ENCODE measurements at regions not wholly inside any gene's neighbourhood (a gene's known extent, or its start where the extent isn't known, plus 50 kb on each side); places are given as distances from the start of the nearest gene placed in this dataset.
"Not testable (repeated sequence)": the region's sequence is repeated elsewhere in the genome, so short reads cannot be mapped to it uniquely, and the experiment has no call there.

DNA sequence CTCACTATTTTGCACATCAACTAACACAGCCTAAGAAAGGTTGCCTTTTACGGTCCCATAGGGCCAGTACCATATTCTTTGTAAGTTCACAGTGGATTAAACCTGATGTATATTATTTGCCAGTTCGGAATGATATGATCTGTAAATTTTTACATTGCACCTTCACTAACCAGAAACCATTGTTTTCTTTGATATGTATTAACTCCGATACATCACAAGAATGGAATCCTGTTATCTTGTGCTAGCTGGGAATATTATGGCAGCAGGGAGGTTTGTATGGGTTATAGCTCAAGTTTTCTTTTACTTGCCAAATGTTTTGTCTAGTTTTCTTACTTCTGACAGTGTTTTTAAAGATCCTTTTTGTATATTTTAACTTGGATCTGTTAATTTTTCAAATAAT is 51.4 kb upstream of the S1PR1 start:
- H3K27ac ChIP-seq (ENCODE audit: low read depth, low read length), result no peak overlapping the region
- H3K9me3 ChIP-seq (ENCODE audit: control insufficient read depth, insufficient read depth, low read length), result no peaks in the 10 kb centered on the region

DNA sequence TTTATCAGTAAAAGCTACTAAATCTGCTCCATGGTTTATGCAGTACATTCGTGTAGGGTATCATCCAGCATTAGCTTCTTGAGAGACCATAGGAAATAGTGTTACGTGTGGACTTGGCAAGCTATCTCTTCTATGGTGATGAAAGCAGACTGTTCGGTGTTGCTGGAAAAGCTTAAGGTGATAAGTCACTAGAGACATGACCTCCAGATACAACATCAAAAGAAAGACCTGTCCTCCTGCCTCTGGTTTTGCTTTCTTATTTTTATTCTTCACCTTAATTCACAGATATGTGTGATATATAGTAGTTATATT is 53.5 kb upstream of the S1PR1 start:
- no peak overlapping the region for H3K4me3 ChIP-seq (ENCODE audit: low read depth, low read length)
- H3K27me3 ChIP-seq (ENCODE audit: control insufficient read depth, insufficient read depth, low read length), result no peaks in the 10 kb centered on the region
- H3K36me3 ChIP-seq (ENCODE audit: control insufficient read depth, insufficient read depth, low read length), result no peaks in the 10 kb centered on the region
- no peaks in the 10 kb centered on the region for H3K9me3 ChIP-seq (ENCODE audit: control insufficient read depth, insufficient read depth, low read length)
- no peak overlapping the region for H3K27ac ChIP-seq (ENCODE audit: low read depth, low read length)
- H3K9ac ChIP-seq (ENCODE audit: low read depth, low read length), result no peak overlapping the region
- no peaks in the 10 kb centered on the region for H3K4me1 ChIP-seq (ENCODE audit: control insufficient read depth, insufficient read depth, low read length)

More for the DNA sequence above, 51.4 kb upstream of the S1PR1 start:
- no peaks in the 10 kb centered on the region for H3K27me3 ChIP-seq (ENCODE audit: control insufficient read depth, insufficient read depth, low read length)
- no peaks in the 10 kb centered on the region for H3K36me3 ChIP-seq (ENCODE audit: control insufficient read depth, insufficient read depth, low read length)
- no peak overlapping the region for H3K9ac ChIP-seq (ENCODE audit: low read depth, low read length)
- no peak overlapping the region for H3K4me3 ChIP-seq (ENCODE audit: low read depth, low read length)
- H3K4me1 ChIP-seq (ENCODE audit: control insufficient read depth, insufficient read depth, low read length), result no peaks in the 10 kb centered on the region

DNA sequence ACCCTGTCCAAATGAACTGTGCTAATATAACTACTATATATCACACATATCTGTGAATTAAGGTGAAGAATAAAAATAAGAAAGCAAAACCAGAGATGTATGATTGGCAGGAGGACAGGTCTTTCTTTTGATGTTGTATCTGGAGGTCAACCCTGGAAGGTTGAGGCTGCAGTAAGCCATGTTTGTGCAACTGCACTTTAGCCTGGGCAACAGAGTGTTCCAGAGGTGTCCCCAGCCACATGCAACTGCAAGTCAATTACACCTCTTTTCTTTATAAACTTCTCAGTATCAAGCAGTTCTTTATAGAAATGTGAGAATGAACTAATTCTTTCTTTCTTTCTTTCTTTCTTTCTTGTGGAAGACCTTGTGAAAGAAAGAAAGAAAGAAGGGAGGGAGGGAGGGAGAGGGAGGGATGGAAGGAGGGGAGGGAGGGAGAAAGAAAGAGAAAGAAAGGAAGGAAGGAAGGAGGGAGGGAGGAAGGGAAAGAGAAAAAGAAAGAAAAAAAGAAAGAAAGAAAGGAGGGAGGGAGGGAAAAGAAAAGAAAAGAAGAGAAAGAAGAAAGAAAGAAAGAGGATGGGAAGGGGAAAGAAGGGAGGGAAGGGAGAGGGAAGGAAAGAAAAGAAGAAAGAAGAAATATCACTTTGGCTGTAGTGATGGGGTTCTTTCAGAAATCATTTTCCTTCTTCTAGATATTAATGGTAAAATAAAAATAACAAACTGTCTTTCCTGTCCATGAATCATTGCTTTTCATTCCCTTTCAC is 54.0 kb upstream of the S1PR1 start:
- Histone ChIP-seq H3K9ac (ENCODE audit: low read depth, low read length) (no peak overlapping the region), H3K36me3 (ENCODE audit: control insufficient read depth, insufficient read depth, low read length) (no peaks in the 10 kb centered on the region), H3K4me3 (ENCODE audit: low read depth, low read length) (no peak overlapping the region), H3K27me3 (ENCODE audit: control insufficient read depth, insufficient read depth, low read length) (no peaks in the 10 kb centered on the region), H3K4me1 (ENCODE audit: control insufficient read depth, insufficient read depth, low read length) (no peaks in the 10 kb centered on the region), H3K9me3 (ENCODE audit: control insufficient read depth, insufficient read depth, low read length) (no peaks in the 10 kb centered on the region), H3K27ac (ENCODE audit: low read depth, low read length) (no peak overlapping the region)

DNA sequence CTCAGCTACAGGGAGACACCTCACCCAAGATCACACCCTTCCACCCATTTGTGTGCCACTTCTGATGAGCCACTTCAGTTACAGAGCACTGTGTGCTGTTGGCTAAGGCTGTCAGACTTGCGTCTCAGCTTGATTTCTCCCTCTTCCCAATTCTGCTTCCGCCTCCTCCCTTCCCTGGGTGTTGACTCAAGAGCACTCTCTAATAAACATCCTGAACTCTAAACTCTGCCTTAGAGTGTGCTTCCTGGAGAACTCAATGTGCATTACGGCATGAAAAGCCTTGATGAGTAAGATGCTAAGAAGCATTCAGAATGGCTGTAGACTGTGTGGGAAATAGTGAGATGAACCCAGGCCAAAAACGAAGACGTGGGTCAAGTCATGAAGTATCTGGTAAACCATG is 54.9 kb upstream of the S1PR1 start:
- no peak overlapping the region for H3K27ac ChIP-seq (ENCODE audit: low read depth, low read length)
- no peaks in the 10 kb centered on the region for H3K27me3 ChIP-seq (ENCODE audit: control insufficient read depth, insufficient read depth, low read length)
- no peak overlapping the region for H3K9ac ChIP-seq (ENCODE audit: low read depth, low read length)
- no peaks in the 10 kb centered on the region for H3K4me1 ChIP-seq (ENCODE audit: control insufficient read depth, insufficient read depth, low read length)
- H3K36me3 ChIP-seq (ENCODE audit: control insufficient read depth, insufficient read depth, low read length), result no peaks in the 10 kb centered on the region
- no peaks in the 10 kb centered on the region for H3K9me3 ChIP-seq (ENCODE audit: control insufficient read depth, insufficient read depth, low read length)
- H3K4me3 ChIP-seq (ENCODE audit: low read depth, low read length), result no peak overlapping the region

DNA sequence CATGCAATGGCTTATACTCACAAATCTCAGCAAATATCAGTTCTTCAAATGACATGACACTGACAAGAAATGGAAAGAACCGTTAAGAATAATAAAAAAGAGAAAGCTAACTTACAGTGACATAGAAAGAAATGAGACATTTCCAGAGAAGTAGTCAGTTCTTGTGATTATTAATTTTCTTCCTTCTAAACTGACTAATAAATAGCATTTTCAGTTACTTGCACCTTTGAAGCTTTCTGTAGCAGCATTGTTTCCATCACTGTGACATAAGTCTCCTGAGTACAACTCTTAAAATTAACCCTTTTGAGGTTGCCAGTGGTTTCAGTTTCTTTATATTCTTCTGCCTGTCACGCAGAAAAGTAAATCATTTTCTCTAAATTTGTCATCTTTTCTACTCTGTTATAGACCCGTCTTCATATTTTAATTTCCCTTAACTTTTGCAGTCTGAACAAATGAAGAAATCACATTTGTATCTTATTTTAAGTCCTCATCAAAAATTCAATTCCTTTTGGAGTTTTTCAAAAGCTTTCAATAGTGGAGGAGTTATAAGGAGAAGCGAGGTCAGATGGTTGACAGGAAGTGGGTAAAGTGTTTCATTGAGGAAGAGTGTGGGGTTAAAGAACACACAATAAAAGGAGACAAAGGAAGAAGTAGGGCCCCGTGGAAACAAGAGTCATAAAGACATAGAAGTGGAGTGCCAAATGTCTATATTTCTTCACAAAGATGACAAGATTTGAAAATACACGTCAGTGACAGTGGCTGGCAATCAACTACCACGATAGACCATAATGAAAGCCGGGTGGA is 57.9 kb upstream of the S1PR1 start:
- Histone ChIP-seq H3K9ac (ENCODE audit: low read depth, low read length) (no peak overlapping the region), H3K27ac (ENCODE audit: low read depth, low read length) (no peak overlapping the region), H3K4me3 (ENCODE audit: low read depth, low read length) (no peak overlapping the region), H3K36me3 (ENCODE audit: control insufficient read depth, insufficient read depth, low read length) (no peaks in the 10 kb centered on the region), H3K4me1 (ENCODE audit: control insufficient read depth, insufficient read depth, low read length) (no peaks in the 10 kb centered on the region), H3K27me3 (ENCODE audit: control insufficient read depth, insufficient read depth, low read length) (no peaks in the 10 kb centered on the region), H3K9me3 (ENCODE audit: control insufficient read depth, insufficient read depth, low read length) (no peaks in the 10 kb centered on the region)

DNA sequence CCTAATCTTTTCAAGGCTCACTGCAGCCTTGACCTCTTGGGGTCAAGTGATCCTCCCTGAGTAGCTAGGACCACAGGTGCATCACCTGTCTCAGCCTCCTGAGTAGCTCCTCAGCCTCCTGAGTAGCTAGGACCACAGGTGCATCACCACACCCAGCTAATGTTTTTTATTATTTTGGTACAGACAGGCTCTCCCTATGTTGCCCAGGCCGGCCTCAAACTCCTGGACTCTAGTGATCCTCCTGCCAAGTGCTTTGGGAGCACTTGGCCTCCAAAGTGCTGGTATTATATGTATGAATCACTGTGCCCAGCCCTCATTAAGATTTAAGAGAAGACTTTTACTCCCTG is 58.5 kb upstream of the S1PR1 start:
- Histone ChIP-seq H3K9me3 (ENCODE audit: control insufficient read depth, insufficient read depth, low read length) (no peaks in the 10 kb centered on the region), H3K4me3 (ENCODE audit: low read depth, low read length) (no peak overlapping the region), H3K27me3 (ENCODE audit: control insufficient read depth, insufficient read depth, low read length) (no peaks in the 10 kb centered on the region), H3K36me3 (ENCODE audit: control insufficient read depth, insufficient read depth, low read length) (no peaks in the 10 kb centered on the region), H3K27ac (ENCODE audit: low read depth, low read length) (no peak overlapping the region), H3K9ac (ENCODE audit: low read depth, low read length) (no peak overlapping the region), H3K4me1 (ENCODE audit: control insufficient read depth, insufficient read depth, low read length) (no peaks in the 10 kb centered on the region)

DNA sequence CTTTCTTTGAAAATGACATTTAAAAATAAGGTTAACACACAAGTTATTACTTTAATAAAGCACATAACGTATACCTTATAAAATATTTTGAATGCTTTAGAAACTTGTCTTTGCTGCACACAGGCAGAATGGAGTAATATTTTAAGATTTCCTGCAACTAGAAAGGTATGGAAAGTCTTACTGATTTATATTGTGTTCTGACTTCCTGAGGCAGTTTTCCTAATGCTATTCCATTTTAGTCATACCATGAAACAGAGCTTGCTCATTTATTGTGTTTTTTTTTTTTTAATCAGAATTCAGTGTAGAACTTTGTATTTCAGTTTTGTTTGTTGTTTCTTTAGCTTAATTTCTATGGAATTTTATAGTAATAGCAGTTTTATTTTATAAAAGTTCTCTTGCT is 60.9 kb upstream of the S1PR1 start:
- no peaks in the 10 kb centered on the region for H3K36me3 ChIP-seq (ENCODE audit: control insufficient read depth, insufficient read depth, low read length)
- no peak overlapping the region for H3K27ac ChIP-seq (ENCODE audit: low read depth, low read length)
- no peaks in the 10 kb centered on the region for H3K9me3 ChIP-seq (ENCODE audit: control insufficient read depth, insufficient read depth, low read length)
- H3K27me3 ChIP-seq (ENCODE audit: control insufficient read depth, insufficient read depth, low read length), result no peaks in the 10 kb centered on the region
- H3K4me1 ChIP-seq (ENCODE audit: control insufficient read depth, insufficient read depth, low read length), result no peaks in the 10 kb centered on the region
- no peak overlapping the region for H3K4me3 ChIP-seq (ENCODE audit: low read depth, low read length)
- H3K9ac ChIP-seq (ENCODE audit: low read depth, low read length), result no peak overlapping the region

DNA sequence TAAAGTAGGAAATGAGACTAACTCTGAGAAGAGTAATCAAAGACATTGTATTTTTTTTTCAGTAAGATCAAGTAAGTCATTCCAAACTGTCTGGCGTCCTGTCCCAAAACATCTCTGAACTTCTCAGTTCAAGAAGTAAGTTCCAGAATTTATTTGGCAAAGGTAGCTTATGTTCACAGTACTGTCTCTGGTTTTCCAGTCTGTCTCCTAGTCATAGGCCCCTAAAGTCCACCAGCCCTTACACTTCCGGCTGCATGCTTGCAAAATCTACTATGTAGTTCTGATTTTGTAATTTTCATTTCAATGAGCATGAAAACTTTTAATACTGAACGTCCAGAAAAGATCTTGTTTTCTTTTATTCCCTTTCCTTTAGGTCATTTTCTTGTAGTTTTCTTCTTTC is 61.4 kb upstream of the S1PR1 start:
- Histone ChIP-seq H3K9me3 (ENCODE audit: control insufficient read depth, insufficient read depth, low read length) (no peaks in the 10 kb centered on the region), H3K36me3 (ENCODE audit: control insufficient read depth, insufficient read depth, low read length) (no peaks in the 10 kb centered on the region), H3K4me1 (ENCODE audit: control insufficient read depth, insufficient read depth, low read length) (no peaks in the 10 kb centered on the region), H3K4me3 (ENCODE audit: low read depth, low read length) (no peak overlapping the region), H3K9ac (ENCODE audit: low read depth, low read length) (no peak overlapping the region), H3K27ac (ENCODE audit: low read depth, low read length) (no peak overlapping the region), H3K27me3 (ENCODE audit: control insufficient read depth, insufficient read depth, low read length) (no peaks in the 10 kb centered on the region)

DNA sequence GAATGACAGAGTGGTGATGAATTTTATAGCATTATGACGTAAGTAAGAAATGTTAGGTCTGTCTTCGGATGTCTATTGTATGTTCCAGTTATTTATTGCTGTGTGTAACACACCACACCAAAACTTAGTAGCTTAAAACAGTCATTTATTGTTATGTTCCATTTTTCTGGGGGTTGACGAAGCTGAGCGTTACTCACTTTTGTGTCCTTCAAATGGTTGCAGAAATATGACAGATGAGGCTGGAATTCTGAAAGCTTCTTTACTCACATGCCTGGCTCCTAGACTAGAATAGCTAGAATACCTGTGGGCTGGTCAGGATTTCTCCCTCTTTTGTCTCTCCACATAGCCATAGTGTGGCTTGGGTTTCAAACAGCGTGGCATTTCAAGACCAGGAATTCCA is 62.1 kb upstream of the S1PR1 start:
- no peak overlapping the region for H3K4me3 ChIP-seq (ENCODE audit: low read depth, low read length)
- H3K36me3 ChIP-seq (ENCODE audit: control insufficient read depth, insufficient read depth, low read length), result no peaks in the 10 kb centered on the region
- H3K27me3 ChIP-seq (ENCODE audit: control insufficient read depth, insufficient read depth, low read length), result no peaks in the 10 kb centered on the region
- H3K27ac ChIP-seq (ENCODE audit: low read depth, low read length), result no peak overlapping the region
- H3K9me3 ChIP-seq (ENCODE audit: control insufficient read depth, insufficient read depth, low read length), result no peaks in the 10 kb centered on the region
- H3K9ac ChIP-seq (ENCODE audit: low read depth, low read length), result no peak overlapping the region
- H3K4me1 ChIP-seq (ENCODE audit: control insufficient read depth, insufficient read depth, low read length), result no peaks in the 10 kb centered on the region

DNA sequence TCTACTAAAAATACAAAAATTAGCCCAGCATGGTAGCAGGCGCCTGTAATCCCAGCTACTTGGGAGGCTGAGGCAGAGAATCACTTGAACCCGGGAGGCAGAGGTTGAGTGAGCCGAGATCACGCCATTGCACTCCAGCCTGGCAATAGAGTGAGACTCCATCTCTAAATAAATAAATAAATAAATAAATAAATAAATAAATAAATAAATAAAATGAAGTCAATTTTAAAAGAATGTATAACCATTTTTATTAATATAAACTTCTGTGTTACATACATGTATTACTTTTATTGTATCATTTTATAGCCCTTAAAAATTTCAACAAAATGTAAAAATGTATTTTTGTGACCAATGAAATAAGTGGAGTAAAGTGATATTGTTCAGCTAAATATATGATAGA is 62.5 kb upstream of the S1PR1 start:
- not testable (repeated sequence) for H3K36me3 ChIP-seq (ENCODE audit: control insufficient read depth, insufficient read depth, low read length); H3K4me3 ChIP-seq (ENCODE audit: low read depth, low read length); H3K9me3 ChIP-seq (ENCODE audit: control insufficient read depth, insufficient read depth, low read length); H3K27ac ChIP-seq (ENCODE audit: low read depth, low read length); H3K9ac ChIP-seq (ENCODE audit: low read depth, low read length); H3K4me1 ChIP-seq (ENCODE audit: control insufficient read depth, insufficient read depth, low read length); H3K27me3 ChIP-seq (ENCODE audit: control insufficient read depth, insufficient read depth, low read length)

DNA sequence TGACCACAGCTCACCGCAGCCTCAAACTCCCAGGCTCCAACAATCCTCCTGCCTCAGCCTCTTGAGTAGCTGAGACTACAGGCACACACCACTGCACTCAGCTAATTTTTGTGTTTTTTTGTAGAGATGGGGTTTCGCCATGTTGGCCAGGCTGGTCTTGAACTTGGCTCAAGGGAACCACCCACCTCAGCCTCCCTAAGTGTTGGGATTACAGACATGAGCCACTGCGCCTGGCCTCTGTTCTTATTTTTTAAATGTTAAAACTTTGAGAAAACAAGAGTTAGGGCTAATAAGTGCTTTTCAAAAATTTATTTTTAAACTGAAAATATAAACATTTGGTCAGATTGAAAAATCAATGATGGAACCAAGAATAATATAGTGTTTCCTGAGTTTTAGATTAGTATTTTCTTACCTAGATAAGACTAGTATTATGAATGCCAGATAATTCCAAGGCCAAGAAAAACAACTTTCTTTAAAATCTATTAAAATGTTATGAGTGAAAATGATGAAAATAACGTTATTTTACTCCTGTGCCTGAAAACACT is 66.2 kb upstream of the S1PR1 start:
- H3K36me3 ChIP-seq (ENCODE audit: control insufficient read depth, insufficient read depth, low read length), result no peaks in the 10 kb centered on the region
- no peaks in the 10 kb centered on the region for H3K4me1 ChIP-seq (ENCODE audit: control insufficient read depth, insufficient read depth, low read length)
- no peak overlapping the region for H3K4me3 ChIP-seq (ENCODE audit: low read depth, low read length)
- H3K9me3 ChIP-seq (ENCODE audit: control insufficient read depth, insufficient read depth, low read length), result no peaks in the 10 kb centered on the region
- no peaks in the 10 kb centered on the region for H3K27me3 ChIP-seq (ENCODE audit: control insufficient read depth, insufficient read depth, low read length)
- H3K27ac ChIP-seq (ENCODE audit: low read depth, low read length), result no peak overlapping the region
- no peak overlapping the region for H3K9ac ChIP-seq (ENCODE audit: low read depth, low read length)

Measured in HUES48 (cell line).